Renal cortical epithelial cell (primary cell): ENCODE measurements at regions not wholly inside any gene's neighbourhood (a gene's known extent, or its start where the extent isn't known, plus 50 kb on each side); places are given as distances from the start of the nearest gene placed in this dataset.
"Not testable (repeated sequence)": the region's sequence is repeated elsewhere in the genome, so short reads cannot be mapped to it uniquely, and the experiment has no call there.

Experiments used
- DNase-seq: peaks from one replicate; pipeline ENCODE4 v3.0.0-alpha.2; 2011; ENCODE audit warnings: low read depth

DNA sequence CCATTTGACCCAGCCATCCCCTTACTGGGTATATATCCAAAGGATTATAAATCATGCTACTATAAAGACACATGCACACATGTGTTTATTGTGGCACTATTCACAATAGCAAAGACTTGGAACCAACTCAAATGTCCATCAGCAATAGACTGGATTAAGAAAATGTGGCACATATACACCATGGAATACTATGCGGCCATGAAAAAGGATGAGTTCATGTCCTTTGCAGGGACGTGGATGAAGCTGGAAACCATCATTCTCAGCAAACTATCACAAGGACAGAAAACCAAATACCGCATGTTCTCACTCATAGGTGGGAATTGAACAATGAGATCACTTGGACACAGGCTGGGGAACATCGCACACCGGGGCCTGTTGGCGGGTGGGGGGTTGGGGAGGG, 913.4 kb upstream of the DIAPH2 start:
- not testable (repeated sequence) for DNase-seq

GRCh38 chrX:95791876-95792275, 892.8 kb upstream of the DIAPH2 start:
- no peak for DNase-seq

- no peak for DNase-seq
Measured at GRCh38 chrX:95797344-95797743, 887.3 kb upstream of the DIAPH2 start.

- no peak for DNase-seq
Measured at GRCh38 chrX:95823796-95824195, 860.8 kb upstream of the DIAPH2 start.

DNA sequence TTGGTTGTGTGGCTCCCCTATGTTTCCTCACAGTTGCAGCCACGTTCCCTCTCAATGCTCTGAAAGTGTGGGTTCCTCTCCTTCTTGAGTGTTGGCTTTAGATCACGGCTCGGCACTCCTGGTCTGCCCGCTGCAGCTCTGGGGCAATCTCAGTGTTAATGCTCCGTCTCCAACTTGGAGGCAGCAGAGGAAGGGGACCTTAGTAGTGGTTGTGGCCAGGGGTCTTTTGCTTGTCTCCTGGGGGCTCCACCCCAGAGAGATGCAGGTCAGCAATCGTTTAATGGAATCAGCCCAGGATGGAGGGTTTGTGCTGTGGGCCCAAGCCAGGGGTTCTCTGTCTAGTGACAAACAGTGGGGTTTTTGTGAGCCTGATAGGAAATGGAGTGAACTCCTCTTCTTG, 849.4 kb upstream of the DIAPH2 start:
- DNase-seq: no peak

GRCh38 chrX:95836517-95836916, 848.1 kb upstream of the DIAPH2 start:
- no peak for DNase-seq

DNA sequence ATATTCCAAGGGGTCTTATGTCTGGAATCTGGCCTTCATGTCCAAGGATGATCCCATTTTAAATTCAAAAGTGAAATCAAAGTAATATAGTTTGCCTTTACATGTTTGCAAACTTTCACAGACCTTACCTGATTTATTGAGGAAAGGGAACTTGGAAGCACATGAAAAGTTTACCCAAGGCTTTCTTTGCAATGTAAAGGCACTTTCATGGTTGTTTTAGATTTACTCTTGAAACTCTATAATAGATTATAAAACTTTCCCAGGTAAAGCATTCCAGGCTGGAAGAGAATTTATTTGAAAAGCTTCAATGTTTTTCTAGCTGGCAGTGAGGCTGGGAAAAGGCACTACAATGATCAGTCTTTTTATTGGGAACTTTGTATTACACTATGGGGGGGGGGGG, 842.8 kb upstream of the DIAPH2 start:
- no peak for DNase-seq

DNA sequence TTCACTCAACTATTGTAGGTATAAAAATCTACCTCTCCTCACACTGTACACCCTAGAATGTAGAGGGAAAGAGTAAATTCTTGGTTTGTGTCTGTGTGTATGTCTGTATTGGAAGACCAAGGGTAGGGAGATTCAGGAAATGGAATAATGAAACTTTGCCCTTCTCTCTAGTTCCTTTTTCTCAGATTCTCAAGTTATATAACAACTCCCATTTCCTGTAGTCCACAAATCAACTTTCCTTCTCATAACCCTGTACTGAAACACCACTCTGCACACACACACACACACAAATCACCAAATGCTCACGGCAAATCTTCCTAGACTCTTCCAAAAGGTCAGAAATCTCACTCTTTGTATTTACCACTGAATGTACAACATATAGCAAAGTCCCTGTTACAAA, 824.5 kb upstream of the DIAPH2 start:
- no peak for DNase-seq

- no peak for DNase-seq
Measured at GRCh38 chrX:95875661-95876060, 809.0 kb upstream of the DIAPH2 start.

- no peak for DNase-seq
Measured at GRCh38 chrX:95878874-95879273, 805.8 kb upstream of the DIAPH2 start.

DNA sequence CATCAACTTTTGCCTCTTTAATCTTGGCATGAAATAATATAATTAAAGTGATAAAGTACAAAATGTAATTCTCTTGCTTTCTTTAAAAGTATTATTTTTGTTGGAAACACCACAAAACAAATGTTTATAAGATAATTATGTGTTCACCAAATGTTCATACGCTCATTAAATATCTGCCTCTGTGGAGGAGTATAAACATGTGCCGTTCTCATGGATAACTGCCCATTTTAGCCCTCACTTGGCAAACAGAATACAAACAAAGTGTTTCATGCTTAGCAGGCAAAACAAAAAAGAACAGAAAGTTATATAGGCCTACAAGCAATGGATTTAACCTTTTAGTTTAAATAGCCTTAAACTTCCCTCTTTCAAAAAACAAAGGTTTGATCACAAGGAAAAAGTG, 800.5 kb upstream of the DIAPH2 start:
- no peak for DNase-seq

- peak; percentile 1 for DNase-seq
Measured at GRCh38 chrX:95885074-95885473, 799.6 kb upstream of the DIAPH2 start.

- no peak for DNase-seq
Measured at GRCh38 chrX:95889279-95889678, 795.4 kb upstream of the DIAPH2 start.

- DNase-seq: no peak
Measured at GRCh38 chrX:95893636-95894035, 791.0 kb upstream of the DIAPH2 start.

GRCh38 chrX:95903490-95903889, 781.2 kb upstream of the DIAPH2 start:
- no peak for DNase-seq

GRCh38 chrX:95903975-95904374, 780.7 kb upstream of the DIAPH2 start:
- DNase-seq: no peak

DNA sequence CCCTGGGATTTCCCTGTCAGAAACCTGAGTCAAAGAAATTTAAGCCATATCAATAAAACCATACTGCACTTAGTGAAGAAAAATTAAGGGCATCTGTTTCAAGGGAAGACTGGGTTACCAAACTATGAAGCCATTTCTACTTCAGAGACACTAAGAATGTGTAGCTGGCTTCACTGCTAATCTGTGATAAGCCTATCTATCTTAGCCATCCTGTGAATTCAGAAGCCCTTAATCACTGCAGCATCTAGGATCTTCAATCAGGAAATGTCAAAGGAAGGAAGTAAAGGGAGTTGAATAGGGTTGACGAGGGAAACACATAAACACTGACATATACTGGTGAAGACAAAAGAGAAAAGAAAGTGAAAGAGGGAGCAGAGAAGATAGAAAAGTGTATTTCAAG, 777.6 kb upstream of the DIAPH2 start:
- no peak for DNase-seq

GRCh38 chrX:95911062-95911461, 773.6 kb upstream of the DIAPH2 start:
- DNase-seq: no peak

- no peak for DNase-seq
Measured at GRCh38 chrX:95919605-95920004, 765.0 kb upstream of the DIAPH2 start.

DNA sequence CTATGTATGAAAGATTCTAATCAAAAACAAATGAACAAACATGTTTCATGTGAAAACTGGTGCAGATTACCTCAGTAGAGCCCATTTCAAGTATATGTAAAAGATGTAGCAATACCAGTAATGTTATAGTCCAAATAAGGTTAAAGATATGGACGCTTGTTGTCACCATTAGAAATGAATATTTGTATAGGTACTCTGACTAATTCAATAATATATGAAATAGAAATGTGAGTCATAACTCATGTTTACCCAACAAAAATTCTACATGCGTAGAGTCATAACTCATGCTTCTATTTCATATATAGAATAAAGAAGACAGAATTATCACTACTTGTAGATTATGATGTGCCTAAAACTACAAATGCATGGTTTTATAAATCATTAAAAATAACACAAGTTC, 739.1 kb upstream of the DIAPH2 start:
- DNase-seq: no peak

DNA sequence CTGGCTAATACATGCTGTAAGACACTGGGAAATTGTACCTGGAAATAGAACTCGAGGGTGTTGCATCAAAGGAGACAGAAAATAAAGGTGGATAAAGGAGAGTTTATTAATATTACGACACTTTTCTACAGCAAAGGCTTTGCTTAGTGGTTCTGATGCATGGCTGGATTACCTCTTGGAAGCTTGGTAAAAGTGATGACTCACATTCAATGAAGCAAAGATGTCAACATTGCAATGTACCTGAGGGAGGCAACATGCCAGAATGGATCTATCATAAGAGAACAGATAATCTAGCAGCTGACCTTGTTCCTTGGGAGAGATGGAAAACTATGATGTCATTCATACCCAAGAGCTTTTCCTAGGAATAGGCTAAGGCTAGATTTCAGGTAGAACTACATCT, 735.1 kb upstream of the DIAPH2 start:
- DNase-seq: no peak

GRCh38 chrX:95950679-95951078, 734.0 kb upstream of the DIAPH2 start:
- DNase-seq: no peak

DNA sequence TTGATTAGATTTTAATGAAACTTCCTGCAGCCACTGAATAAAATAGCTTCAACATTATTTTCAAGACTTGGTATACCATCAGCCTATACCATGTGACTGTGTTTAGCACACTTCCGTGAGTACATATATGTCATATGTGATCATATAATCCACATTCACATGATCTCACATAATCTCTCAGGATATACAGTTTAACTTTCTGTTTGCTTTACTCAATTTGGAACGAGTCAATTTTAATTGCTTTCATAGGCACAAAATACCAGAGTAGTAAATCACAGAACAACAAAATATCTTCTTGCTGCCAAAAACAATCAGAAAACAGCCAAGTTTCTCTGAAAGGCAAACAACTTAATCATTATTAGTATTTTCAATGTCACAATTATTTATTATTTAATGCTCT, 731.1 kb upstream of the DIAPH2 start:
- DNase-seq: no peak

DNA sequence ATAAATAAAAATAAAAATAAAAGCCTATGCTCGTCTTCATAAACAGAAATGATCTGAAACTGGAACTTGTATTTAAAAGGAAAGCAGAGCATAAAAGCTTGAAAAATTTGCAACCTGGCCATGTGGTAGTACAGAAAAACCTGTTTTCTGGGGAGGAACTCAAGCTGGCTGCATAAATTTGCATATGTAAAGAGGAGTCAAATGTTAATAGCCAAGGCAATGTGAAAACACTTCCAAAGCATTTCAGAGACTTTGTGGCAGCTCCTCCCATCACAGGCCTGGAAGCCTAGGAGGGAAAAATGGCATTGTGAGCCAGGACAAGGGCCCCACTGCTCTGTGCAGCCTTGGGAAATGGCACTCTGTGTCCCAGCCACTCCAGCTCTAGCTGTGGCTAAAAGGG, 727.9 kb upstream of the DIAPH2 start:
- DNase-seq: no peak

- DNase-seq: not testable (repeated sequence)
Measured at GRCh38 chrX:95973456-95974095, 711.1 kb upstream of the DIAPH2 start.
